GM19035 (cell line): ENCODE measurements at regions not wholly inside any gene's neighbourhood (a gene's known extent, or its start where the extent isn't known, plus 50 kb on each side); places are given as distances from the start of the nearest gene placed in this dataset.
A peak's percentile ranks its signal among the peaks of the same experiment; 100 is the strongest.
"Not testable (repeated sequence)": the region's sequence is repeated elsewhere in the genome, so short reads cannot be mapped to it uniquely, and the experiment has no call there.

Source experiments
- ATAC-seq: cut with Tn5 transposase; IDR thresholded peaks from one replicate; pipeline ENCODE4 v1.9.1; 2021; ENCODE audit not compliant: unreplicated experiment

- ATAC-seq: no peak
Observed at GRCh38 chr7:24129597-24129996, 154.4 kb upstream of the NPY start.

GRCh38 chr7:24130631-24131030 lies 153.4 kb upstream of the NPY start:
- no peak for ATAC-seq

GRCh38 chr7:24133691-24134090 lies 150.3 kb upstream of the NPY start:
- ATAC-seq: no peak

- no peak for ATAC-seq
Observed at GRCh38 chr7:24134535-24134934, 149.5 kb upstream of the NPY start.

GRCh38 chr7:24135003-24135817 lies 148.8 kb upstream of the NPY start:
- ATAC-seq: peak; percentile 63

- ATAC-seq: no peak
Observed at GRCh38 chr7:24137338-24137737, 146.7 kb upstream of the NPY start.

GRCh38 chr7:24138343-24138742 lies 145.6 kb upstream of the NPY start:
- ATAC-seq: no peak

GRCh38 chr7:24140001-24140400 lies 144.0 kb upstream of the NPY start:
- no peak for ATAC-seq

- no peak for ATAC-seq
Observed at GRCh38 chr7:24141874-24142509, 142.0 kb upstream of the NPY start.

GRCh38 chr7:24143547-24143946 lies 140.4 kb upstream of the NPY start:
- no peak for ATAC-seq

GRCh38 chr7:24151944-24152343 lies 132.0 kb upstream of the NPY start:
- no peak for ATAC-seq

- no peak for ATAC-seq
Observed at GRCh38 chr7:24152356-24152755, 131.6 kb upstream of the NPY start.

GRCh38 chr7:24152877-24153472 lies 131.0 kb upstream of the NPY start:
- no peak for ATAC-seq

GRCh38 chr7:24157666-24158065 lies 126.3 kb upstream of the NPY start:
- ATAC-seq: no peak

- ATAC-seq: no peak
Observed at GRCh38 chr7:24158975-24159374, 125.0 kb upstream of the NPY start.

GRCh38 chr7:24164401-24164800 lies 119.6 kb upstream of the NPY start:
- ATAC-seq: no peak

- no peak for ATAC-seq
Observed at GRCh38 chr7:24169077-24169624, 114.8 kb upstream of the NPY start.

- not testable (repeated sequence) for ATAC-seq
Observed at GRCh38 chr7:24171951-24172350, 112.0 kb upstream of the NPY start.

- ATAC-seq: no peak
Observed at GRCh38 chr7:24172856-24173255, 111.1 kb upstream of the NPY start.

- ATAC-seq: no peak
Observed at GRCh38 chr7:24175603-24176002, 108.4 kb upstream of the NPY start.

- ATAC-seq: no peak
Observed at GRCh38 chr7:24178811-24179570, 105.0 kb upstream of the NPY start.
